GM19351 (cell line): ENCODE measurements at regions not wholly inside any gene's neighbourhood (a gene's known extent, or its start where the extent isn't known, plus 50 kb on each side); places are given as distances from the start of the nearest gene placed in this dataset.

Source experiments
- ATAC-seq: cut with Tn5 transposase; IDR thresholded peaks from one replicate; pipeline ENCODE4 v1.9.1; 2021; ENCODE audit warnings: mild to moderate bottlenecking, moderate library complexity; ENCODE audit not compliant: unreplicated experiment

- no peak for ATAC-seq
These were observed 274.7 kb upstream of the SNX7 start for GRCh38 chr1:98386675-98387440.

DNA sequence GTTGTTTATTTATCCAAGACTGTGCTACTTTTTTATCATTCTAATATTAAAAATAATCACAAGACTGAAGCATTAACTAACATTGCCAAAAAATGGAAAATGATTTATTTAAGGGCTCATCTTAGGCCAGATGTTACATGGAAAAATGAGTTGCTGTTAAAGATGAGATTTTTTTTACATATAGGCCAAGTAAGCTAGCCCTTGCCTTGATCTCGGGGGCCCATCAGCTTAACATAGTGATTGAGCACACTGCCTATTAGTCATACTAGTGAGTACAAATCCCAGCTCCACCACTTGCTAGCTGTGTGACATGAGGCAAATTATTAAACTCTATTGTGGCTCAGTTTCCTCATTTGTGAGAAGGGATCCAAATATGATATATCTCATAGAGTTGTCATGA lies 275.9 kb upstream of the SNX7 start:
- ATAC-seq: no peak

DNA sequence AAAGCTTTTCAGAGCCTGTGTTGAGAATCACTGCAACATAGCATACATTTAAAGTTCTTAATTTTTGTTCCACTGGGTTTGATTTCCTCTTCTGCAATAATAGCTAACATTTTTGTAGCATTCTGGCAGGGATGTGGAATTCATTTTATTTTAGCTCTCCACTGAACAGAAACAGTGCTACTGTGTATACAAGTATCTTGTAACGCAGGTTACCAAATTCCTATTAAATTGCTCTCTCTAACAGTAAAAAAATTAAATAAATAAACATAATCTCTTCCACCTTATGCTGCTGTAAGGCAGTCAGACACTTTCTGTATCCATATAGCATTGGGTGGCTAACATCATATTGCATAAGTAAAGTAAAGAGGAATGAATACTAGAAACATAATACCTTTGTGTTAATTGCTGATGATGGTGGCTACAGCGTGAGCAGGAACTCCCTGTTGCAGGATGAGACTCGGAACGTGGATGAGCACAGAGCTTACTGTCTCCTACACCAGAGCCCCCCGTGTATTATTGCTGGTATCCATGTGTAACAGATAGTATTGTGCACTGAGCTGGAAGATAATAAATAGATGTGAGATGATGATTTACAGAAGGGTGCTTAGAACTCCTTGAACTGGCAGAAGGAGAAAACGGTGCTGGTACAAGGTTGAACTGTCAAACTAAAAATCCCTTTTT lies 276.9 kb upstream of the SNX7 start:
- ATAC-seq: no peak

- ATAC-seq: no peak
These were observed 278.4 kb upstream of the SNX7 start for GRCh38 chr1:98382986-98383740.

- no peak for ATAC-seq
These were observed 278.9 kb upstream of the SNX7 start for GRCh38 chr1:98382586-98382985.

GRCh38 chr1:98374098-98374497 lies 287.4 kb upstream of the SNX7 start:
- no peak for ATAC-seq

DNA sequence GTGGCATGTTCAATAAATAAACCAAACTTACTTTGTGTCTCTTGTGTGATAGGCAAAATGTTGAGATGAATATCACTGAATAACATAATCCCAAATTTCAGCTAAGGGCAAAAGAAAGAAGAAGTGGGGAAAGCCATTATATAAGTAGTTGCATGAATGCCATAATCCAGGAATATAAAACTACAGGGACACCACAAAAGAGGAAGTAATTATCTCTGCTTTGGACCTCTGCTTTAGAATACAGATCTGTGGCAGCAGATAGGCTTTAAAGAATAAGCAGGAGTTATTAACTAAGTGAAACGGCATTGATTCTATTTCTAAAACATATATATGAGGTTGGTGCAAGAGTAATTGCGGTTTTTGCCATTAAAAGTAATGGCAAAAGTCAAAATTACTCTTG lies 288.5 kb upstream of the SNX7 start:
- ATAC-seq: no peak

DNA sequence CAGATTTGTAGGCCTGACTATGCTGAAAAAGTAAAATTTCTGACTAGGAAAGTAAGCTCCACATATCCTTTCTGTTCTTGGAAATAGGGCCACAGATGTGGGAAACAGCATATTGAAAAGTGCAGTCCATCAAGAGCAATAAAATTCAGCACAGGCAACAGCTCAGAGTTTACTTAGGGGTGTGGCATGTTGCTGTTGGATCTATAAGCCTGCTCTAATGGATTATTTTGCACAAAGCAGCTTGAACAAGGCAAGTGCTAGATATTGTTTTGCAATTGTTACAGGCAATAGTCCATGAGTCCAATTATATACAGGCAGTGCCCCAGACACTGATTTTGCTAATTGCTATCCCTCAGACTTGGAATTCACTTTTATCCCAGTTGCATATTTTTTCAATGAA lies 289.8 kb upstream of the SNX7 start:
- ATAC-seq: no peak

DNA sequence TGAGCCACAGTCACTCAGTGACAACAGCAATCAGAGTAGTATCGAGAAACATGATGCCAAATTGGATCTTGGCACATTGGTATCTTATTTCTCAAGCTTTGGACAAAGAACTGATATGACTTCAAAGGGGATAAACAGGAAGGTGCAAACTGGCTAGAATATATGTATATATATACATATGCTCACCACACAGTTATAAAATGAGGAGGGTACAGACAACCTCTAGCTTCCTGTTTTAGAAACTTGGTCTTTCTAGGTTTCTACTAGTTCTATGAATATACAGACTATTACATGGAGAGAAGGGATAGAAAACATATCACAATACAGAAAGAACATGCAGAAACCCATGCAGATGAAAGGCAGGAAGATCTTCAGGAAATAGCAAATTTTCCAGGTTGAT lies 292.1 kb upstream of the SNX7 start:
- peak; percentile 76 for ATAC-seq

DNA sequence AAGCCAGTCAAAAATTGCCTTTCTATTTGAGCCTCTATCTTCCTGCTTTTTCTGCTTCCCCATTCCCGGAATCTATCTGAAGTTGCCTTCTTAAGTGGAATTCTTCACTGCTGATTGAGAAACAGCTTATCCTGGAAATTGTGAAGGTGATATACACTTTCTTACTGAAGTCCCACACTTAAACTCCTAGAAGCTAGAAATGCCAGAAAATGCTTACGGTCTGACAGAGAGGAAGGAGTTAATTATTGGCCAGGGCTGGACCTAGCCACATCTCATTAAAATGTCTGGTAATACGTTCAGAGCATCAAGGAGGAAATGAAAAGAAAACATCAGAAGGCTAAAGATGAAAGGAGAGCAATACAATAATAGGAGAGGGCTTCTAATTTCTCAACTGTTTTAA lies 292.5 kb upstream of the SNX7 start:
- no peak for ATAC-seq

GRCh38 chr1:98367426-98367825 lies 294.1 kb upstream of the SNX7 start:
- no peak for ATAC-seq

DNA sequence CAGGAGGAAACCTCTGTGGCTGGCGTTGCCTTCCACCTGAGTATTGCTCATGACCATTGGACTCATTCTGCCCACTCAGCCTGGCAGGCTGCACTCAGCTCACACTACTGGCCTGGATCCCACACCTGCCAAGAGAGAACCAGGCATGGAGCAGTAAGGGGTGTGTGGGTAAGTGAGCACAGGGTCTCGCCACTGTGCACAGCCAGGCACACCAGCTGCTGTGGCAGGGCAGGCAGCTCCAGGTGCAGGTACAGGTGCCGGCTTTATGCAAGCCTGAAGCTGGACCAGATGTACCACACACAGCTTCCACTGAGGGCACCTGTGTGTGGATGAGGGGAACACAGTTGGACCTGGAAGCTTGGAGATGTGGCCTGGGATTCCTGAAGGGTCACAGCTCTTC lies 295.2 kb upstream of the SNX7 start:
- no peak for ATAC-seq

DNA sequence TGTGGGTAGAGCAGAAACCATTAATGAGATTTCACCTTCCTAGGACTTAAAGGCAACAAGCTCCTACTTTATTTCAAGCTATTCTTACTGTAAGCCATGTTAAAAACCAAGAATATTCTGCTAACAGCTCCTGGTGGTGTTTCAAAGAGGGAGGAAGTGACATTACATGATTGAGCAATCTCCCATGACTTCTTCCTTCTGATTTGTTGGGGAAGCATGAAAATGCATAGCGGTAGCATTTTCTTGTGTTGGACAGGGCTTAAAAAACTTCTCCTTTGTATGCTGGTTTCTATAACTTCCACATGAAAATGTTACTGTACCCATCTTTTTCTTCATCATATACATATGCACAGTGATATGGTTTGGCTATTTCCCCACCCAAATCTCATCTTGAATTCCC lies 297.0 kb upstream of the SNX7 start:
- ATAC-seq: no peak

GRCh38 chr1:98360864-98361263 lies 300.7 kb upstream of the SNX7 start:
- ATAC-seq: no peak

DNA sequence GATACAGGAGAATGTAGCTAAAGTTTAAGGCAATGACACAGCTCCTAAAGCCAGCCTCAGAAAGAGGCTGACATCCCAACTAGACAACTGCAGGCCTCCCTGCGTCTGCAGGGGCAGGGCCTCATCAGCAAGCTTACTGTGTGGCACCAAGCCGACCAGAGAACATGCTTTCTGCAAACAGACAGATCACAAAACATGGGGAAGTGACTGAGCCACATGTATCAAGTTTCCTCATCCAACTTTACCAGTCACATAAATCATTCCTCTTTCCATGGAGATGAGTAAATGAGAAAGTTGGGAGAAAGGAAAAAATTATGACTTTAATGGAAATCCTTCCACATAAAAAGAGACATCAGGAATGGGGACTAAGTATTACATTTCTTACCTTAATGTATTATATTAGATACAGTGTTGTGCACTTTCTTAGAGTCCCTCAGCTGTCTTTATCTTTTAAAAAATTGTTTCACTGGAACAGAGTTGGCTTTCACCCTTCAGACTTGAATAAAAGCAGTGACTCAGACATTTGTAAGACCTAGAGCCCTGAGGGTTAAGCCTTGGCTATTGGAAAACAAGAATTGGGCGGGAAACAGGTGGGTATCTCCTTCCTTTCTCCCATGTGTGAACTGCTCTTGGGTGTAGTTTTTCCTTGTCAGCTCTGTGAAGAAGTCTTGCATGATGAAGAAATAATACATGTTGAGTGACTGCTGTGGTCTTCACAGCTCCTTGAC lies 305.7 kb upstream of the SNX7 start:
- ATAC-seq: no peak

DNA sequence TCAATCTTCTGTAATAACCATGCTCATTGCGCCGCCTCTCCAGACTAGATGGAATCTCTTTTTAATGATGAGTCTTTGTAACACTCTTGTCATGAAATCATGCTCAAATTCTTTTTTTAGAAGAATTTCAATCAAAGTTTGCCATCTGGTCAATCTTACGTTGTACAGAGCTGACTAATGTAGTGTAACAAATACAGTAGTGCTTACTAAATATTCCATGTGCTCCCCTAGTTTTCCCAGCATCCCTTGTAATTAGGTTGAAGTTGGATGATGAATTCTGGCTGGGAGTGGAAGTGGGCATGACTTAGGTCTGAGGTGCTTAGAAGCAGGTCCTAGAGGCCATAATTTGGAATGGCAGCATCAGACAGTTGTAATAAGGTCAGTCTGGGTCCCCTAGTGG lies 309.1 kb upstream of the SNX7 start:
- ATAC-seq: no peak

- no peak for ATAC-seq
These were observed 310.0 kb upstream of the SNX7 start for GRCh38 chr1:98351561-98351960.

GRCh38 chr1:98345417-98345816 lies 316.1 kb upstream of the SNX7 start:
- ATAC-seq: no peak

GRCh38 chr1:98344731-98345130 lies 316.8 kb upstream of the SNX7 start:
- ATAC-seq: no peak

- no peak for ATAC-seq
These were observed 319.0 kb upstream of the SNX7 start for GRCh38 chr1:98342566-98342965.

- ATAC-seq: no peak
These were observed 321.0 kb upstream of the SNX7 start for GRCh38 chr1:98340511-98340910.
